ENCODE measurements at regions not wholly inside any gene's neighbourhood (a gene's known extent, or its start where the extent isn't known, plus 50 kb on each side); places are given as distances from the start of the nearest gene placed in this dataset.

- TF ChIP-seq POLR2A (IDR thresholded peaks at IDR 0.05; ENCODE audit: low read depth, low read length) (no peak), CTCF (conservative IDR thresholded peaks at IDR 0.05; ENCODE audit: low read depth, low read length) (no peak)
These were observed 377.6 kb downstream of the IRS2 start for GRCh38 chr13:109408591-109409382.

Measured in IMR-90 (cell line).